ENCODE measurements at regions not wholly inside any gene's neighbourhood (a gene's known extent, or its start where the extent isn't known, plus 50 kb on each side); places are given as distances from the start of the nearest gene placed in this dataset.

DNA sequence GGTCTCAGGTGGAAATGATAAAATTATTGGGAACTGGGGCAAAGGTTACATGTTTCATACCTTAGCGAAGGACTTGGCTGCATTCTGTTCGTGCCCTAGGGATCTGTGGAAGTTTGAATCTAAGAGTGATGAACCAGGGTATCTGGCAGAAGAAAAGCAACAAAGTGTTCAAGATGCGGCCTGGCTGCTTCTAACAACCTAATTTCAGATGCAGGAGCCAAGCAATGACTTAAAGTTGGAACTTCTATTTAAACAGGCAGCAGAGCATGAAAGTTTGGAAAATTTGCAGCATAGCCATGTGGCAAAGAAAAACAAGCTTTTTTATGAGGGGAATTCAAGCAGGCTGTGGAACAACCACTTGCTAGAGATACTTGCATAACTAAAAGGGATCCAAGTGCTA lies 73.5 kb downstream of the CD24 start:
- TF ChIP-seq, protein P1, sequence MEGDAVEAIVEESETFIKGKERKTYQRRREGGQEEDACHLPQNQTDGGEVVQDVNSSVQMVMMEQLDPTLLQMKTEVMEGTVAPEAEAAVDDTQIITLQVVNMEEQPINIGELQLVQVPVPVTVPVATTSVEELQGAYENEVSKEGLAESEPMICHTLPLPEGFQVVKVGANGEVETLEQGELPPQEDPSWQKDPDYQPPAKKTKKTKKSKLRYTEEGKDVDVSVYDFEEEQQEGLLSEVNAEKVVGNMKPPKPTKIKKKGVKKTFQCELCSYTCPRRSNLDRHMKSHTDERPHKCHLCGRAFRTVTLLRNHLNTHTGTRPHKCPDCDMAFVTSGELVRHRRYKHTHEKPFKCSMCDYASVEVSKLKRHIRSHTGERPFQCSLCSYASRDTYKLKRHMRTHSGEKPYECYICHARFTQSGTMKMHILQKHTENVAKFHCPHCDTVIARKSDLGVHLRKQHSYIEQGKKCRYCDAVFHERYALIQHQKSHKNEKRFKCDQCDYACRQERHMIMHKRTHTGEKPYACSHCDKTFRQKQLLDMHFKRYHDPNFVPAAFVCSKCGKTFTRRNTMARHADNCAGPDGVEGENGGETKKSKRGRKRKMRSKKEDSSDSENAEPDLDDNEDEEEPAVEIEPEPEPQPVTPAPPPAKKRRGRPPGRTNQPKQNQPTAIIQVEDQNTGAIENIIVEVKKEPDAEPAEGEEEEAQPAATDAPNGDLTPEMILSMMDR (IDR thresholded peaks at IDR 0.05), result no peak
- TF ChIP-seq POLR2A (IDR thresholded peaks at IDR 0.05), result no peak

Measured in thyroid gland (tissue), 4 donors.